ENCODE measurements at regions not wholly inside any gene's neighbourhood (a gene's known extent, or its start where the extent isn't known, plus 50 kb on each side); places are given as distances from the start of the nearest gene placed in this dataset.

- no peak for TF ChIP-seq MAX (IDR thresholded peaks at IDR 0.05; ENCODE audit: low read depth, low read length)
- no peak for TF ChIP-seq CREB1 (IDR thresholded peaks at IDR 0.05; ENCODE audit: low read depth)
- TF ChIP-seq CEBPZ (IDR thresholded peaks at IDR 0.05; ENCODE audit: low read depth, low read length) = no peak
Observed at GRCh38 chr1:147086129-147086528, 86.1 kb downstream of the PRKAB2 start.

Data from GM12878 (cell line).